ENCODE measurements at regions not wholly inside any gene's neighbourhood (a gene's known extent, or its start where the extent isn't known, plus 50 kb on each side); places are given as distances from the start of the nearest gene placed in this dataset.

DNA sequence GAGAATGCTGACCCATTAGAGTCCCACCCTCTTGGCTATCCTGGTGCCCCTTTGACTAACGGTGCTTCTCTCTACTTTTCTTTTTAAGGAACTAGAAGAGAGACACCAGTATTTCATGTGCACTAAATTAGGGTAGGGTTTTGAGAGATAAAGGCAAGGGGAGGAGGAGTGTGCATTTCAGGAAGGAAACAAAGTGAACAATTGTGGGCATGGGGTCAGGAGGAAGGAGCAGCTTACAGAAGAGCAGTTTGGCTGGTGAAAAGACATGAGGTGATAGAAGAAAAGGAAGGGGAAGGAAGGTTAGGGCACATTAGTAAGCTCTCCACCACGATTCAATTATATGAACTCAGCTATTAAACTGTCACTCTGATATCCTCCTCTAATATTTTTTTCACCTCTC, 105.8 kb upstream of the CTAGE1 start:
- TF ChIP-seq, protein P1, sequence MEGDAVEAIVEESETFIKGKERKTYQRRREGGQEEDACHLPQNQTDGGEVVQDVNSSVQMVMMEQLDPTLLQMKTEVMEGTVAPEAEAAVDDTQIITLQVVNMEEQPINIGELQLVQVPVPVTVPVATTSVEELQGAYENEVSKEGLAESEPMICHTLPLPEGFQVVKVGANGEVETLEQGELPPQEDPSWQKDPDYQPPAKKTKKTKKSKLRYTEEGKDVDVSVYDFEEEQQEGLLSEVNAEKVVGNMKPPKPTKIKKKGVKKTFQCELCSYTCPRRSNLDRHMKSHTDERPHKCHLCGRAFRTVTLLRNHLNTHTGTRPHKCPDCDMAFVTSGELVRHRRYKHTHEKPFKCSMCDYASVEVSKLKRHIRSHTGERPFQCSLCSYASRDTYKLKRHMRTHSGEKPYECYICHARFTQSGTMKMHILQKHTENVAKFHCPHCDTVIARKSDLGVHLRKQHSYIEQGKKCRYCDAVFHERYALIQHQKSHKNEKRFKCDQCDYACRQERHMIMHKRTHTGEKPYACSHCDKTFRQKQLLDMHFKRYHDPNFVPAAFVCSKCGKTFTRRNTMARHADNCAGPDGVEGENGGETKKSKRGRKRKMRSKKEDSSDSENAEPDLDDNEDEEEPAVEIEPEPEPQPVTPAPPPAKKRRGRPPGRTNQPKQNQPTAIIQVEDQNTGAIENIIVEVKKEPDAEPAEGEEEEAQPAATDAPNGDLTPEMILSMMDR (conservative IDR thresholded peaks at IDR 0.05; ENCODE audit: low read length) = no peak
- TF ChIP-seq EZH2phosphoT487 (IDR thresholded peaks at IDR 0.05; ENCODE audit: borderline replicate concordance) = no peak
